ENCODE measurements at regions not wholly inside any gene's neighbourhood (a gene's known extent, or its start where the extent isn't known, plus 50 kb on each side); places are given as distances from the start of the nearest gene placed in this dataset.

- no peak for TF ChIP-seq CTCF (IDR thresholded peaks at IDR 0.05)
- TF ChIP-seq POLR2A (IDR thresholded peaks at IDR 0.05) = no peak
Measured at GRCh38 chr4:74656596-74656995, 137.7 kb downstream of the BTC start.
